BJ (cell line): ENCODE measurements at regions not wholly inside any gene's neighbourhood (a gene's known extent, or its start where the extent isn't known, plus 50 kb on each side); places are given as distances from the start of the nearest gene placed in this dataset.

Experiments
- CTCF ChIA-PET: fragments of 350-600 bp; formaldehyde crosslinking; extraction: SDS; loops from one replicate; lab custom pipeline; 2021; ENCODE audit warnings: antibody characterized with exemption, inconsistent platforms; lab: Yijun Ruan, JAX
- POLR2A ChIA-PET: fragments of 300-600 bp; sonication (Branson Sonifier 250); formaldehyde crosslinking; extraction: SDS; loops from one replicate; lab custom pipeline; 2021; ENCODE audit warnings: antibody characterized with exemption; lab: Charles Lee
- DNase-seq: peaks from one replicate; pipeline ENCODE4 v3.0.0-alpha.2; 2011; ENCODE audit warnings: low read depth
- H3K27me3 ChIP-seq: 2 replicates; pipeline ENCODE4 v1.6.0; 2011; ENCODE audit warnings: low read length; ENCODE audit not compliant: control insufficient read depth, insufficient read depth
- H3K36me3 ChIP-seq: 2 replicates; pipeline ENCODE4 v1.5.1; 2011; ENCODE audit warnings: low read length; ENCODE audit not compliant: control insufficient read depth, insufficient read depth
- H3K4me3 ChIP-seq: 2 replicates; pipeline ENCODE4 v1.5.1; 2011; ENCODE audit warnings: low read depth, mild to moderate bottlenecking, control low read depth, low read length
- TF ChIP-seq, protein P1 (sequence below): IDR thresholded peaks from 2 replicates; pipeline ENCODE4 v1.5.1; 2011; ENCODE audit warnings: low read depth, mild to moderate bottlenecking, control low read depth, inconsistent platforms, low read length, moderate library complexity; ENCODE audit not compliant: insufficient read depth

- DNase-seq: no peak
- Histone ChIP-seq H3K4me3 (no peak overlapping the region), H3K36me3 (no peaks in the 10 kb centered on the region), H3K27me3 (no peaks in the 10 kb centered on the region)
- TF ChIP-seq, protein P1, sequence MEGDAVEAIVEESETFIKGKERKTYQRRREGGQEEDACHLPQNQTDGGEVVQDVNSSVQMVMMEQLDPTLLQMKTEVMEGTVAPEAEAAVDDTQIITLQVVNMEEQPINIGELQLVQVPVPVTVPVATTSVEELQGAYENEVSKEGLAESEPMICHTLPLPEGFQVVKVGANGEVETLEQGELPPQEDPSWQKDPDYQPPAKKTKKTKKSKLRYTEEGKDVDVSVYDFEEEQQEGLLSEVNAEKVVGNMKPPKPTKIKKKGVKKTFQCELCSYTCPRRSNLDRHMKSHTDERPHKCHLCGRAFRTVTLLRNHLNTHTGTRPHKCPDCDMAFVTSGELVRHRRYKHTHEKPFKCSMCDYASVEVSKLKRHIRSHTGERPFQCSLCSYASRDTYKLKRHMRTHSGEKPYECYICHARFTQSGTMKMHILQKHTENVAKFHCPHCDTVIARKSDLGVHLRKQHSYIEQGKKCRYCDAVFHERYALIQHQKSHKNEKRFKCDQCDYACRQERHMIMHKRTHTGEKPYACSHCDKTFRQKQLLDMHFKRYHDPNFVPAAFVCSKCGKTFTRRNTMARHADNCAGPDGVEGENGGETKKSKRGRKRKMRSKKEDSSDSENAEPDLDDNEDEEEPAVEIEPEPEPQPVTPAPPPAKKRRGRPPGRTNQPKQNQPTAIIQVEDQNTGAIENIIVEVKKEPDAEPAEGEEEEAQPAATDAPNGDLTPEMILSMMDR: no peak
- ChIA-PET POLR2A (no interaction called here), CTCF (no interaction called here)
Observed at GRCh38 chr14:106838991-106839769, 1312.8 kb downstream of the TMEM121 start.

- Histone ChIP-seq H3K36me3 (no peaks in the 10 kb centered on the region), H3K27me3 (no peaks in the 10 kb centered on the region), H3K4me3 (no peak overlapping the region)
- TF ChIP-seq, protein P1: no peak
- no peak for DNase-seq
- CTCF ChIA-PET: no interaction called here
- POLR2A ChIA-PET: no interaction called here
Observed at GRCh38 chr14:106840258-106840657, 1313.9 kb downstream of the TMEM121 start.

GRCh38 chr14:106840991-106841390 is 1314.6 kb downstream of the TMEM121 start:
- ChIA-PET CTCF (no interaction called here), POLR2A (no interaction called here)
- Histone ChIP-seq H3K36me3 (no peaks in the 10 kb centered on the region), H3K27me3 (no peaks in the 10 kb centered on the region), H3K4me3 (no peak overlapping the region)
- DNase-seq: no peak
- TF ChIP-seq, protein P1: no peak

- POLR2A ChIA-PET: no interaction called here
Observed at GRCh38 chr14:106841701-106842100, 1315.3 kb downstream of the TMEM121 start.

DNA sequence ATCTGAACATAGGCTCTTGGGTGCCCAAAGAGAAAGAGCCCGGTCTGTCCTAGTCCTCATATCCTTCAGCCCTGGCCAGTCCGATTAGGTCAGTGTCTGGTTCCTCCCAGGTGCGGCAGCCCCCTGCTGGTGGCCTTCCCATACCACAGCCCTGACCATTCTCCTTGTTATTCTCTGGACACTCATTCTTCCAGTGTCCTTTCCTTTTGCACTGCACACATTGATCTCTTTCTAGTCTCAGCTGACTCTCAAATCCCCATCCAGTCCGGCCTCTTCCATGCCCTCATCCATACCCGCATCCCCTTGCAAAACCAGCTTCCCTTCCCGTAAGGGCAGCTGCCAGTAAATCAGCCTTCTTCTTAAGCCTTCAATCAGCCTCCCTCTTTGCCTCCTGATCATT is 1316.3 kb downstream of the TMEM121 start:
- DNase-seq: no peak
- TF ChIP-seq, protein P1: no peak
- H3K36me3 ChIP-seq: no peaks in the 10 kb centered on the region
- ChIA-PET CTCF (no interaction called here), POLR2A (no interaction called here)
- no peaks in the 10 kb centered on the region for H3K27me3 ChIP-seq
- no peak overlapping the region for H3K4me3 ChIP-seq

More at GRCh38 chr14:106841701-106842100, 1315.3 kb downstream of the TMEM121 start:
- TF ChIP-seq, protein P1: no peak
- no peak overlapping the region for H3K4me3 ChIP-seq
- no peaks in the 10 kb centered on the region for H3K27me3 ChIP-seq
- CTCF ChIA-PET: no interaction called here
- no peak for DNase-seq
- no peaks in the 10 kb centered on the region for H3K36me3 ChIP-seq
